ENCODE measurements at regions not wholly inside any gene's neighbourhood (a gene's known extent, or its start where the extent isn't known, plus 50 kb on each side); places are given as distances from the start of the nearest gene placed in this dataset.

- H3K36me3 ChIP-seq (ENCODE audit: insufficient read depth, low read length): no peaks in the 10 kb centered on the region
- no peaks in the 10 kb centered on the region for H3K9me2 ChIP-seq (ENCODE audit: low read depth, low read length)
- H3K9ac ChIP-seq (ENCODE audit: low read length): no peak overlapping the region
- H3K9me3 ChIP-seq (ENCODE audit: low read length): no peaks in the 10 kb centered on the region
- H3K4me1 ChIP-seq (ENCODE audit: insufficient read depth, low read length, severe bottlenecking): no peaks in the 10 kb centered on the region
- H3K79me2 ChIP-seq (ENCODE audit: insufficient read depth, low read length): no peaks in the 10 kb centered on the region
- TF ChIP-seq CTCF (IDR thresholded peaks at IDR 0.05; ENCODE audit: low read length) (no peak), EZH2 (IDR thresholded peaks at IDR 0.05; ENCODE audit: borderline replicate concordance, low read length) (no peak)
- no peaks in the 10 kb centered on the region for H3K27me3 ChIP-seq (ENCODE audit: insufficient read depth, low read length)
- H4K20me1 ChIP-seq (ENCODE audit: insufficient read depth, low read length): no peaks in the 10 kb centered on the region
- no peak overlapping the region for H3K4me3 ChIP-seq (ENCODE audit: low read depth, low read length, poor library complexity, severe bottlenecking)
- H3K4me2 ChIP-seq (ENCODE audit: low read length): no peak overlapping the region
- H3K27ac ChIP-seq (ENCODE audit: low read depth, low read length, poor library complexity, severe bottlenecking): no peak overlapping the region
- no peaks in the 10 kb centered on the region for H3F3A ChIP-seq (ENCODE audit: insufficient read depth, low read length)
- H2AFZ ChIP-seq (ENCODE audit: low read length): no peak overlapping the region
Measured at GRCh38 chr12:74381958-74382357, 155.7 kb upstream of the ATXN7L3B start.

DNA sequence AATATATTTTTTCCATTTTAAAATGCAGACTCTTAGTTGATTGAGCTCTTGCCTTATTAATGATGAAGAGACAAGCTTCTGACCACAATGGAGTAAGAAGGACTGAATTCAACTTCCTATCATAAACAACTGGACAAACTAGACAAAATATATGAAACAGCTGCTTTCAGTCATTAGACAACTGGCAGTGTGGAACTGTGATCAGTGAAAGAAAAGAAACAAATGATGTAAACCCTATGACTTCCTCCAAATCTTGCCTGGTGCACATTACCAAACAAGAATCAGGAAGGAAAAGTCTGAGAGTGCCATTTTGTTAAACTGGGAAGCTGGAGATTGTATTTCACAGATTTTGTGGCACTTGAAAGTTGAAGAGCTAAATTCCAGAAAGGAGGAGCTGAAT, 154.7 kb upstream of the ATXN7L3B start:
- Histone ChIP-seq H3K27me3 (ENCODE audit: insufficient read depth, low read length) (no peaks in the 10 kb centered on the region), H3K27ac (ENCODE audit: low read depth, low read length, poor library complexity, severe bottlenecking) (no peak overlapping the region), H3K9ac (ENCODE audit: low read length) (no peak overlapping the region), H3K9me2 (ENCODE audit: low read depth, low read length) (no peaks in the 10 kb centered on the region), H4K20me1 (ENCODE audit: insufficient read depth, low read length) (no peaks in the 10 kb centered on the region), H3F3A (ENCODE audit: insufficient read depth, low read length) (no peaks in the 10 kb centered on the region), H3K79me2 (ENCODE audit: insufficient read depth, low read length) (no peaks in the 10 kb centered on the region), H3K4me3 (ENCODE audit: low read depth, low read length, poor library complexity, severe bottlenecking) (no peak overlapping the region), H3K4me1 (ENCODE audit: insufficient read depth, low read length, severe bottlenecking) (no peaks in the 10 kb centered on the region), H3K36me3 (ENCODE audit: insufficient read depth, low read length) (no peaks in the 10 kb centered on the region), H2AFZ (ENCODE audit: low read length) (no peak overlapping the region), H3K4me2 (ENCODE audit: low read length) (no peak overlapping the region), H3K9me3 (ENCODE audit: low read length) (no peaks in the 10 kb centered on the region)
- no peak for TF ChIP-seq EZH2 (IDR thresholded peaks at IDR 0.05; ENCODE audit: borderline replicate concordance, low read length)
- TF ChIP-seq CTCF (IDR thresholded peaks at IDR 0.05; ENCODE audit: low read length): no peak

DNA sequence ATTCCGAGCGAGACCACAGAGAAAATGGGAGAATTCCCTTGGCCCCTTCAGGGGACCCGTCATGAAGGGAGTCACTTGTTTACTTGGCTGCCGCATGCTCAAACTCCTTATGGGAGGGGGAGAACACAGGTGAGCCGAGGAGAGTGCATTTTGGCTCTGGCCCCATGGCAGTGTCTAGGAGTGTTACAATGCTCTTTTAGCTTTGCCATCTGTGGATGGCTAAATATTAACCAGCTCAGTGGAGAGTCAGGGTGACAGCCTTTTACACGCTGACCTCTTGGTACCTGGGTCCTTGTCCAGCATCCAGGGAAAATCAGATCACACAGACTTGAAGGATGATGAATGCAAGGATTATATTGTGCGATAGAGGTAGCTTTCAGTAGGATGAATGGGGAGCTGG, 146.4 kb upstream of the ATXN7L3B start:
- Histone ChIP-seq H3K9me3 (ENCODE audit: low read length) (no peaks in the 10 kb centered on the region), H3K27me3 (ENCODE audit: insufficient read depth, low read length) (no peaks in the 10 kb centered on the region), H3K27ac (ENCODE audit: low read depth, low read length, poor library complexity, severe bottlenecking) (no peak overlapping the region), H3K4me1 (ENCODE audit: insufficient read depth, low read length, severe bottlenecking) (no peaks in the 10 kb centered on the region), H2AFZ (ENCODE audit: low read length) (no peak overlapping the region), H3F3A (ENCODE audit: insufficient read depth, low read length) (no peaks in the 10 kb centered on the region), H4K20me1 (ENCODE audit: insufficient read depth, low read length) (no peaks in the 10 kb centered on the region), H3K79me2 (ENCODE audit: insufficient read depth, low read length) (no peaks in the 10 kb centered on the region), H3K9me2 (ENCODE audit: low read depth, low read length) (no peaks in the 10 kb centered on the region), H3K36me3 (ENCODE audit: insufficient read depth, low read length) (no peaks in the 10 kb centered on the region), H3K4me3 (ENCODE audit: low read depth, low read length, poor library complexity, severe bottlenecking) (no peak overlapping the region), H3K4me2 (ENCODE audit: low read length) (no peak overlapping the region), H3K9ac (ENCODE audit: low read length) (no peak overlapping the region)
- TF ChIP-seq CTCF (IDR thresholded peaks at IDR 0.05; ENCODE audit: low read length) (no peak), EZH2 (IDR thresholded peaks at IDR 0.05; ENCODE audit: borderline replicate concordance, low read length) (no peak)

Measured in OCI-LY1 (cell line).